ENCODE measurements at regions not wholly inside any gene's neighbourhood (a gene's known extent, or its start where the extent isn't known, plus 50 kb on each side); places are given as distances from the start of the nearest gene placed in this dataset.

DNA sequence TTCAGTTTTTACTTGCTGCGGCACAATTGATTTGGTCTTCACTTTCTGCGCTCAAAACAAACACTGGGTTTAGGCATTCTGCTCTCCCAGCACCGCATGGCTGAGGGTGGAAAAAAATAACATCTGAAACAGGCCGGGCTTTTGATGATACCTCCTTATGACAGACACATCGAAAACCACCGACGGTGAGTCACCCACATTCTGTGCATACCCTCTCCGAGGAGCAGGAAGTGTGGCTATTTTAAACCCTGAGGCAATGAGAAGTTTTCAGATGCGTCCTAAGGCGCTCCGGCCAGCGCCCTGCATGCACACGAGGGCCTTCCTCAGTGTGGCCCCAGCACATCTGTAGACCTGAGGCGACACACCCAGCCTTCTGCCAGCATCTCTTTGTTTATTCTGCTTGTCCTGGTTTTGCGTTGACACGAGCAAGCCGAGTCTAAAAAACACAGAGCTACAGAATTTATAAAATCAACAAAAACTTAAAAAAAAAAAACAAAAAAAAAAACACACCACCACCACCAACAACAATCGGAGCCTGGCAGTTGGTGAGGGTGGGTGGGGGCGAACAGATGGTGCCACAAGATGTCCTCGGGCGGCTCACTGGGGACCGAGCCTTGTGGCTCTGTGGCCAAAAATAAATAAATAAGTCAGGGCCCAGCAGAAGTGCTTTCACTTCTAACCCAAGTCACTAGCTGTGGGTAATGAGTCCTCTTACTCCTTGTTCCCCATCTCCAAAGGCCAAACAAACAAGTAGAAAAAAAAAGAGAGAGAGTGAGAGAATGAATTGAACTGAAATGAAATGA, 162.6 kb upstream of the IRF2BP2 start:
- H3F3A ChIP-seq (replicated peaks; ENCODE audit: insufficient read depth) = no peaks in the 10 kb centered on the region
- no peak for DNase-seq
- H3K79me2 ChIP-seq (ENCODE audit: insufficient read depth) = no peaks in the 10 kb centered on the region
- peak overlapping the region; percentile 92 to 94 for H3K27ac ChIP-seq (ENCODE audit: low read depth in 2 of 2, low read length in 1 of 2)
- CTCF ChIA-PET = interaction anchor here (0.9 kb wide), 1 partner anchor 310 kb away, joined by 4 read pairs; no protein-coding TSS in a partner anchor
- H3K4me3 ChIP-seq (ENCODE audit: low read depth in 2 of 2, low read length in 1 of 2) = no peak overlapping the region
- peak overlapping the region; percentile 58; the same call in 1 of the 2 replicates for H3K9ac ChIP-seq
- H3K4me1 ChIP-seq (ENCODE audit: control insufficient read depth in 1 of 2, insufficient read depth in 2 of 2, low read depth in 1 of 2, low read length in 1 of 2) = peaks cover 12 to 44% of the 10 kb centered on the region in 2 experiments
- H3K9me2 ChIP-seq = no peaks in the 10 kb centered on the region
- H4K20me1 ChIP-seq (ENCODE audit: insufficient read depth) = no peaks in the 10 kb centered on the region
- H2AFZ ChIP-seq (ENCODE audit: low read depth) = peak overlapping the region; percentile 69
- POLR2A ChIA-PET = no interaction called here
- WGBS (ENCODE audit: low lambda C conversion rate) = 11% methylated on average over 21 of the region's 22 CpGs
- H3K27me3 ChIP-seq (ENCODE audit: insufficient read depth) = peaks cover 10% of the 10 kb centered on the region; the same call in 1 of the 2 replicates
- H3K4me2 ChIP-seq = peak overlapping the region; percentile 55
- H3K36me3 ChIP-seq (replicated peaks in 1 of 2; ENCODE audit: control insufficient read depth in 1 of 2, insufficient read depth in 2 of 2, low read length in 1 of 2) = no peaks in the 10 kb centered on the region
- H3K9me3 ChIP-seq = no peaks in the 10 kb centered on the region
- TF ChIP-seq POLR2AphosphoS5 (IDR thresholded peaks at IDR 0.05; ENCODE audit: low read depth, low read length) (peak; percentile 82), FOSL2 (IDR thresholded peaks at IDR 0.05; ENCODE audit: borderline replicate concordance, low read depth) (peak; percentile 99), MEF2A (IDR thresholded peaks at IDR 0.05; ENCODE audit: borderline replicate concordance, low read depth) (peak; percentile 99), FOXJ3 (CRISPR knock-in tag; IDR thresholded peaks at IDR 0.05) (no peak), RCOR1 (IDR thresholded peaks at IDR 0.05; ENCODE audit: low read length) (no peak), SMC3 (IDR thresholded peaks at IDR 0.05; ENCODE audit: low read depth, low read length) (no peak), RFX5 (IDR thresholded peaks at IDR 0.05; ENCODE audit: low read length) (no peak), TAF1 (IDR thresholded peaks at IDR 0.05; ENCODE audit: borderline replicate concordance, low read depth, low read length) (peak; percentile 61; the same call in 1 of the 2 replicates), RXRA (IDR thresholded peaks at IDR 0.05; ENCODE audit: borderline replicate concordance, low read depth) (peak; percentile 79), TCF12 (IDR thresholded peaks at IDR 0.05) (peak; percentile 89), EZH2phosphoT487 (IDR thresholded peaks at IDR 0.05; ENCODE audit: borderline replicate concordance, low read depth) (no peak), TEAD4 (IDR thresholded peaks at IDR 0.05; ENCODE audit: borderline replicate concordance, insufficient read depth) (peak; percentile 99), FOXM1 (IDR thresholded peaks at IDR 0.05; ENCODE audit: low read depth) (peak; percentile 73), MXI1 (IDR thresholded peaks at IDR 0.05; ENCODE audit: low read depth, low read length) (peak; percentile 29; the same call in 1 of the 2 replicates), EP300 (IDR thresholded peaks at IDR 0.05; ENCODE audit: borderline replicate concordance in 1 of 2, low read depth in 1 of 2, low read length in 1 of 2) (peak; percentile 27 to 96; a peak in 3 of 4 replicates), ELF1 (IDR thresholded peaks at IDR 0.05) (peak; percentile 78; the same call in 1 of the 2 replicates), SIN3A (IDR thresholded peaks at IDR 0.05; ENCODE audit: borderline replicate concordance, low read depth, low read length) (peak; percentile 77; the same call in 1 of the 2 replicates), YY1 (IDR thresholded peaks at IDR 0.05; ENCODE audit: low read depth) (no peak), JUND (IDR thresholded peaks at IDR 0.05) (peak; percentile 93)
- TF ChIP-seq, protein P1, sequence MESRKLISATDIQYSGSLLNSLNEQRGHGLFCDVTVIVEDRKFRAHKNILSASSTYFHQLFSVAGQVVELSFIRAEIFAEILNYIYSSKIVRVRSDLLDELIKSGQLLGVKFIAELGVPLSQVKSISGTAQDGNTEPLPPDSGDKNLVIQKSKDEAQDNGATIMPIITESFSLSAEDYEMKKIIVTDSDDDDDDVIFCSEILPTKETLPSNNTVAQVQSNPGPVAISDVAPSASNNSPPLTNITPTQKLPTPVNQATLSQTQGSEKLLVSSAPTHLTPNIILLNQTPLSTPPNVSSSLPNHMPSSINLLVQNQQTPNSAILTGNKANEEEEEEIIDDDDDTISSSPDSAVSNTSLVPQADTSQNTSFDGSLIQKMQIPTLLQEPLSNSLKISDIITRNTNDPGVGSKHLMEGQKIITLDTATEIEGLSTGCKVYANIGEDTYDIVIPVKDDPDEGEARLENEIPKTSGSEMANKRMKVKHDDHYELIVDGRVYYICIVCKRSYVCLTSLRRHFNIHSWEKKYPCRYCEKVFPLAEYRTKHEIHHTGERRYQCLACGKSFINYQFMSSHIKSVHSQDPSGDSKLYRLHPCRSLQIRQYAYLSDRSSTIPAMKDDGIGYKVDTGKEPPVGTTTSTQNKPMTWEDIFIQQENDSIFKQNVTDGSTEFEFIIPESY (IDR thresholded peaks at IDR 0.05; ENCODE audit: borderline replicate concordance, low read depth) = peak; percentile 64; the same call in 1 of the 2 replicates
- TF ChIP-seq, protein P2, sequence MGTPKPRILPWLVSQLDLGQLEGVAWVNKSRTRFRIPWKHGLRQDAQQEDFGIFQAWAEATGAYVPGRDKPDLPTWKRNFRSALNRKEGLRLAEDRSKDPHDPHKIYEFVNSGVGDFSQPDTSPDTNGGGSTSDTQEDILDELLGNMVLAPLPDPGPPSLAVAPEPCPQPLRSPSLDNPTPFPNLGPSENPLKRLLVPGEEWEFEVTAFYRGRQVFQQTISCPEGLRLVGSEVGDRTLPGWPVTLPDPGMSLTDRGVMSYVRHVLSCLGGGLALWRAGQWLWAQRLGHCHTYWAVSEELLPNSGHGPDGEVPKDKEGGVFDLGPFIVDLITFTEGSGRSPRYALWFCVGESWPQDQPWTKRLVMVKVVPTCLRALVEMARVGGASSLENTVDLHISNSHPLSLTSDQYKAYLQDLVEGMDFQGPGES (IDR thresholded peaks at IDR 0.05; ENCODE audit: low read depth, low read length) = no peak
- TF ChIP-seq, protein P3, sequence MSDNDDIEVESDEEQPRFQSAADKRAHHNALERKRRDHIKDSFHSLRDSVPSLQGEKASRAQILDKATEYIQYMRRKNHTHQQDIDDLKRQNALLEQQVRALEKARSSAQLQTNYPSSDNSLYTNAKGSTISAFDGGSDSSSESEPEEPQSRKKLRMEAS (IDR thresholded peaks at IDR 0.05; ENCODE audit: low read depth) = peak; percentile 93
- TF ChIP-seq, protein P4, sequence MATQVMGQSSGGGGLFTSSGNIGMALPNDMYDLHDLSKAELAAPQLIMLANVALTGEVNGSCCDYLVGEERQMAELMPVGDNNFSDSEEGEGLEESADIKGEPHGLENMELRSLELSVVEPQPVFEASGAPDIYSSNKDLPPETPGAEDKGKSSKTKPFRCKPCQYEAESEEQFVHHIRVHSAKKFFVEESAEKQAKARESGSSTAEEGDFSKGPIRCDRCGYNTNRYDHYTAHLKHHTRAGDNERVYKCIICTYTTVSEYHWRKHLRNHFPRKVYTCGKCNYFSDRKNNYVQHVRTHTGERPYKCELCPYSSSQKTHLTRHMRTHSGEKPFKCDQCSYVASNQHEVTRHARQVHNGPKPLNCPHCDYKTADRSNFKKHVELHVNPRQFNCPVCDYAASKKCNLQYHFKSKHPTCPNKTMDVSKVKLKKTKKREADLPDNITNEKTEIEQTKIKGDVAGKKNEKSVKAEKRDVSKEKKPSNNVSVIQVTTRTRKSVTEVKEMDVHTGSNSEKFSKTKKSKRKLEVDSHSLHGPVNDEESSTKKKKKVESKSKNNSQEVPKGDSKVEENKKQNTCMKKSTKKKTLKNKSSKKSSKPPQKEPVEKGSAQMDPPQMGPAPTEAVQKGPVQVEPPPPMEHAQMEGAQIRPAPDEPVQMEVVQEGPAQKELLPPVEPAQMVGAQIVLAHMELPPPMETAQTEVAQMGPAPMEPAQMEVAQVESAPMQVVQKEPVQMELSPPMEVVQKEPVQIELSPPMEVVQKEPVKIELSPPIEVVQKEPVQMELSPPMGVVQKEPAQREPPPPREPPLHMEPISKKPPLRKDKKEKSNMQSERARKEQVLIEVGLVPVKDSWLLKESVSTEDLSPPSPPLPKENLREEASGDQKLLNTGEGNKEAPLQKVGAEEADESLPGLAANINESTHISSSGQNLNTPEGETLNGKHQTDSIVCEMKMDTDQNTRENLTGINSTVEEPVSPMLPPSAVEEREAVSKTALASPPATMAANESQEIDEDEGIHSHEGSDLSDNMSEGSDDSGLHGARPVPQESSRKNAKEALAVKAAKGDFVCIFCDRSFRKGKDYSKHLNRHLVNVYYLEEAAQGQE (IDR thresholded peaks at IDR 0.05; ENCODE audit: low read depth, low read length) = peak; percentile 65; the same call in 1 of the 2 replicates
- TF ChIP-seq, protein P5, sequence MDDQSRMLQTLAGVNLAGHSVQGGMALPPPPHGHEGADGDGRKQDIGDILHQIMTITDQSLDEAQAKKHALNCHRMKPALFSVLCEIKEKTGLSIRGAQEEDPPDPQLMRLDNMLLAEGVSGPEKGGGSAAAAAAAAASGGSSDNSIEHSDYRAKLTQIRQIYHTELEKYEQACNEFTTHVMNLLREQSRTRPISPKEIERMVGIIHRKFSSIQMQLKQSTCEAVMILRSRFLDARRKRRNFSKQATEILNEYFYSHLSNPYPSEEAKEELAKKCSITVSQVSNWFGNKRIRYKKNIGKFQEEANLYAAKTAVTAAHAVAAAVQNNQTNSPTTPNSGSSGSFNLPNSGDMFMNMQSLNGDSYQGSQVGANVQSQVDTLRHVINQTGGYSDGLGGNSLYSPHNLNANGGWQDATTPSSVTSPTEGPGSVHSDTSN (IDR thresholded peaks at IDR 0.05) = peak; percentile 95

Data from SK-N-SH (cell line).